ENCODE measurements at regions not wholly inside any gene's neighbourhood (a gene's known extent, or its start where the extent isn't known, plus 50 kb on each side); places are given as distances from the start of the nearest gene placed in this dataset.

GRCh38 chr5:18119156-18119785, 485.0 kb downstream of the TAF11L14 start:
- no peak for DNase-seq

DNA sequence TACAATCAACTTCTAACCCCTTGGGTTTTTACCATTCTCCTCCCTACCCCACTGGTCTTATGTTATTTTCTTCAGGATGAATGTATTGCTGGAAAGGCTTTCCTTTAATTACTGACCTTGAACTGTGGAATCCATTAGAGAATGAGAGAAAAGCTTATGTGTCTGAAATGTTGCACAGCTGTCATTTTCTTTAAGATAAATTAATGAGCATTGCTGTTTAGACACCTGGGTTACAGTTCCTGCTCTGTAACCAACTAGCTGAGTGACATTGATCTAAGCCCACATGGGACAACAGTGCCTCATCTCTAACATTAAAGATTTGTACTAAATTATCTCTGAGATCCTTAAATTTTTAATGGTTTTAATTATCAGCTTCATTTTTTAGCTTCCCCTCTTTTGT, 507.0 kb downstream of the TAF11L14 start:
- DNase-seq = no peak

DNA sequence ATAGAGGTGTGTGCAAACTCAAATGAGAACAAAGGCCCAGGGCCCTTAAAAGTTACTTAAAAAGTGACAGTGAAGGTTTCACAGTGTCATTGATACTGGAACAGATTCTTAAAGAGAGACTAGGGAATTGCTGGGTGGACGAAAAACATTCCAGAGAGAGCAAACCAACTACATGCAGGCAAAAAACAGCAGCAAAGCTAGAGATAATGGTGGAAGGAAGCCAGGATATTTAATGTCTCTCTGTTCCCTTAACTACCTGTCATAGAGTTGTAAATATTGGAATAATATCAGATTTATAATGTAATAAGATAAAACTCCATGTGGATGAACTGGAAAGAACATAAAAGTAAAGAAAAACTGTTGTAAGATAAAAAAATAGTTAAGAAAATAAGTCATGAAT, 508.6 kb downstream of the TAF11L14 start:
- DNase-seq = no peak

DNA sequence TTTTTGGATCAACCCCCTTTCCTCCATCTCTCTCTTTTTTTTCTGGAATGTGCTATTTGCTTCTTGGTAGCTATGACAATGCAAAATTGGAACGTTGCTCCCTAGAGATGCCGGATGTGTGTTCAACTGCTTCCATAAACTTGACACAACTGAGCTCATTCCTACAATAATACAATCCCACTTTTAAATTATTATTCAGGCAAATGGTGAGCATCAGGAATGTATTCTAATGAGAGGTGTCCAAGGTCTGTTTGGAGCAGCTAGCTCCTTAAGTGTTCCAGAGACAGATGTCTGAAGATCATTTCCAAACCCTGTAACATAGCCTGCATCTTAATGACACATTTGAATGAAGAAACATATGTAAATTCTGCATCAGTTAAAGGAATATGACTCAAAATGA, 518.4 kb downstream of the TAF11L14 start:
- no peak for DNase-seq

DNA sequence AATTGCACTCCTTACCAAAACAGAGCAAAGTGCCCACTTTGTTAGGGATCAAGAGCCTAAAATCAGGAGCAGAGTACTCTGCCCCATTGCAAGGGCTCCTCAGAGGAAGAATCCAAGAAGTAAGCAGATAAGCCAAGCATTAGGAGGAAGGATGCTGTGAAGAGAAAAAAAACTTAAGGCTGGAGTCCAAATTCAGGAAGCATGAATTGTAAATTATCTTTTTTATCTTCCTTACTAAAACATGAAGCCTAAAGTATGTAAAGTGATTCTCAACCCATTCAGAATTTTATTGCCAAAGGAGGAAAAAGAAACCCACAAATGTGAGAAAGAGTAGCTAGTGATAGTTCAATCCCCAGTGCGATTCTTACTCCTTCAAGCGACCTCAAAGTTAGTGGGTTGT, 523.9 kb downstream of the TAF11L14 start:
- DNase-seq = no peak

DNA sequence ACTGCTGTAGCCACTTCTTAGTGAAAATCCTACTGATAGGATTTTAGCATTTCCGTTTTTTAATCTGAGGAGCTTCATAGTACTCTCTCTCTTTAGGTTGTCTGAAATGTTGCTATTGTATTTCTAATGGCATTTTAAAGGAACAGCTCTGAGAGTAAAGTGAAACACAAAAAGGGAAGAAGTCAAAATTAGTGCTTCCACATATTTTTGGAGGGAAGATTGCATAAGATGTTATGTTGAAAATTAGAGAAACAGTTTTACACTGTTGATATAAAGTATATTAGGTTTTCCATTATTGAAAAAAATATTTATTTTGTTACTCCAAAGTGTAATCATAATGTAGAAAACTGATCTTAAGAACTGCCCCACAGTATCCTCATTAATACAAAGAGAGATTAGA, 525.1 kb downstream of the TAF11L14 start:
- DNase-seq = no peak

DNA sequence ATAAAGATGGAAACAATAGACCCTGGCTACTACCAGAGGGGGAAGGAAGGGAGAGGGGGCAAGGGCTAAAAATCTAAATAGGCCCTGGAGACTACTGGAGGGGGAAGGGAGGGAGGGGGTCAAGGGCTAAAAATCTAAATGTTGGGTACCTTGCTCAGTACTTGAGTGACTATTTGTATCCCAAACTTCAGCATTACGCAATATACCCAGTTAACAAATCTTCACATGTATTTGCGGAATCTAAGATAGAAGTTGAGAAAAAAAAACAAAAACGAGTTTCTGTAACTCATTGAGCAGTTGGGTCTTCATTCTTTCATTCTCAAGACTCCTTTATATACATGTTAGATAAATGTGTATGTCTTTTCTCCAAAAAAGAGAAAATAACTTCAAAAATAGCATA, 537.4 kb downstream of the TAF11L14 start:
- DNase-seq = no peak

- no peak for DNase-seq
Measured at GRCh38 chr5:18179579-18179978, 545.3 kb downstream of the TAF11L14 start.

GRCh38 chr5:18181575-18181974, 547.3 kb downstream of the TAF11L14 start:
- DNase-seq = no peak

- no peak for DNase-seq
Measured at GRCh38 chr5:18195910-18196309, 561.6 kb downstream of the TAF11L14 start.

DNA sequence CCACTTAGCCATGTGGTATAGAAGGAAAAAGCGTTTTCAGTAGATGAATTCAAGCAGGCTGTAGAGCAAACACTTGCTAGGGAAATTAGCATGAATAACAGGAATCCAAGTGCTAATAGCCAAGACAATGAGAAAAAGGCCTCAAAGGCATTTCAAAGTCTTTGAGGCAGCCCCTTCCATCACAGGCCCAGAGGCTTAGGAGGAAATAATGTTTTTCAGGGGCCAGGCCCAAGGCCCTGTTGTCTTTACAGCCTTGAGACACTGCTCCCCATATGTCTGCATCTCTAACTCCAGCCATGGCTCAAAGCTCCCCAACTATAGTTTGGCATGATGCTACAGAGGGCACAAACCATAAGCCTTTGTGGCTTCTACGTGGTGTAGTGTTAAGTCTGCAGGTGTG, 563.5 kb downstream of the TAF11L14 start:
- no peak for DNase-seq

DNA sequence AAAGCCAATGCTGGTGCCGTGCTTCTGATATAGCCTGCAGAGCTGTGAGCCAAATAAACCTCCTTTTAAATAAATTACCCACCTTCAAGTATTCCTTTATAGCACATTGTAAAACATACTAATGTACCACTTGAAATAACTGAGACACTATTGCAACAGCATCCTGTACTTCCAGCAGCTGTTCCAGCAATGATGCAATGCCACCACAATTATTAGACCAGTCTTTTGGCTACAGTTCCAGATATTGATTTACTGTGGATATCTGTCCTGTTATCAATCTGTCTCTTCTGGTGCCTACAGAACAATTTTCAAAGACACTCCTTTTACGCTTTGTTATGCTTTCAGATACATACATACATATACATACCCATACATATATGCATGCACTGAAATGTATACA, 567.9 kb downstream of the TAF11L14 start:
- no peak for DNase-seq

DNA sequence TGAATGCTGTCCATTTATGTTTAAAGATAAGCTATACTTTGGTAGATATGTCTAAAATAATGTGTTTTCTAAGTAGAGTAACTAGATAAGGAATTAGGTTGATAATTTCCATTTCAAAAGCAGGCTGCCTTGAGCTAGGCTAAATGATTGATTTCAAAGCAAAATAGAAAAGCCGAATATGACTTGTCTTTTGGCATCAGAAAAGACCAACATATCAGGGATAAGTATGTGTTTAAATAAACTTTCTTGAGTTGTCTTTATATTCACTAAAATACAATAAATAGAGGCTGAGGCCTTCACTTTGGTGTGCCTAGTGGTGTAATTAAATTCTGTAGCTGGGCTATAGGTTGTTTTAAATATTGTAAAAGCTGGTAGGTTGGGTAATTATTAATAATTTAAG, 569.0 kb downstream of the TAF11L14 start:
- no peak for DNase-seq

GRCh38 chr5:18213666-18214065, 579.4 kb downstream of the TAF11L14 start:
- DNase-seq = no peak

- DNase-seq = no peak
Measured at GRCh38 chr5:18216016-18216415, 581.8 kb downstream of the TAF11L14 start.

GRCh38 chr5:18216729-18217128, 582.5 kb downstream of the TAF11L14 start:
- no peak for DNase-seq

DNA sequence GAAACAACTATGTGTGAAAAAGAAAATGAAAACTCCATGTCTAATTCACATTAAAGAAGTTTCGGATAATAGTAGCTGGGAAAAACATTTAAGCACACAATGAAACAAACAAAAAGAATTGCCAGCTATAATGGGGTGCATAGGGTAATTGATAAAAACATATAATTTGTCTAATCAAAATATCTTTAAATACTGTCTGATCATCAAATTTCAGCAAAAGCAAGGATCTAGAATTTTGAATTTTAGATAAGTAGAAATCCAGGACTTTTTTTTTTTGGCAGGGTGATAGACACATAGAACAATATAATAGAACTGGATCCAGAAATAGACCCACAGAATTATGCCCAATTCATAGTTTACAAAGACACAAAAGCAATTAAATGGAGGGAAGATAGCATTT, 585.0 kb downstream of the TAF11L14 start:
- no peak for DNase-seq

DNA sequence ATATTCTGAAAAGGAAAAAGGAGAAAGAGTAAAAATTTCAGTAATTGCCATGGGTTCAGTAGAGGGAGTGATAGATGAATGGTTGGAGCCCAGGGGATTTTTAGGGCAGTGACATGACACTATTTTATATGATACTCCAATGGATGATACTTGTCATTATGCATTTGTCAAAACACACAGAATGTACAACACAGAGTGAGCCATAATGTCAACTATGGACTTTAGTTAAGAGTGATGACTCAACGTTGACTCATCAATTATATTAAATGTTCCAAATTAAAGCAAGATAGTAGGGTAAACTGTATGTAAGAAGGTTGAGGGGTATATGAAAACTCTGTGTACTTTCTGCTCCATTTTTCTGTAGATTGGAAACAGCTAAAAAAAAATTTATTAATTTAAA, 586.4 kb downstream of the TAF11L14 start:
- no peak for DNase-seq

- no peak for DNase-seq
Measured at GRCh38 chr5:18236386-18236785, 602.1 kb downstream of the TAF11L14 start.

DNA sequence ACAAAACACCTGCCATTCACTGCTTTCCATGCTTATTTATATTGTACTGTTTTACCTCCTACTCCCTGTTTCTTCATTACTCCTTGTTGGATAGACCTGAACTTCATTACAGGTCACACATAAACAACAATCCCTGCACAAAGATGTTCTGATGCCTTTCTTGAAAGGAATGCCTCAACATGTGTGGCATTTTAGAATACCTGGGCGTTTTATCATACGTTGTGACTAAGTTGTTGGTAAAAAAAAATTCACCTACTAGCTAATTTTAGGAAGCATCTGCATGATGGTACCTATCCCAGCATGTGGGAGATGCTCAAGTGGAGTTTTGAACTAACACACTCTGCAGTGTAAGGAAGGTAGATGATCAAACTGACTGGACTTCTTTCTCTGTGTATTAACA, 604.1 kb downstream of the TAF11L14 start:
- no peak for DNase-seq

- no peak for DNase-seq
Measured at GRCh38 chr5:18240971-18241370, 606.7 kb downstream of the TAF11L14 start.

GRCh38 chr5:18243846-18244245, 609.6 kb downstream of the TAF11L14 start:
- no peak for DNase-seq

DNA sequence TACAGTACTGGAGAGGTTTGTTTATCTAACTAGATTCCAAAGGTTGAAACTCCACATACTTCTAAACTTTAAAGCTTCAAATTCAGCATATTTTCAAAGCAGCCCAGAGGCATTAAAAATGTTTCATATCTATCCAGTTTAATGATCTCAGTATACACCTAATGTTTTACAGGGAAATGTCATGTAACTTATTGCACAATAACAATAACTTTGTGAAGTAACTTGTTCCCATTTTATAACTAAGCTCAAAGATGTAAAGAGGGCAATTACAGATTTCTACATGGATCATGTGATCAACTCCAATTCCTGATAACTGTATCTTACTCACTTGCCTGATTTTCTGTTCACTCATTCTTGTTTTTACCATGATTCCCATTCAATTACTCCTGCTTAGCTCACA, 610.0 kb downstream of the TAF11L14 start:
- no peak for DNase-seq

DNA sequence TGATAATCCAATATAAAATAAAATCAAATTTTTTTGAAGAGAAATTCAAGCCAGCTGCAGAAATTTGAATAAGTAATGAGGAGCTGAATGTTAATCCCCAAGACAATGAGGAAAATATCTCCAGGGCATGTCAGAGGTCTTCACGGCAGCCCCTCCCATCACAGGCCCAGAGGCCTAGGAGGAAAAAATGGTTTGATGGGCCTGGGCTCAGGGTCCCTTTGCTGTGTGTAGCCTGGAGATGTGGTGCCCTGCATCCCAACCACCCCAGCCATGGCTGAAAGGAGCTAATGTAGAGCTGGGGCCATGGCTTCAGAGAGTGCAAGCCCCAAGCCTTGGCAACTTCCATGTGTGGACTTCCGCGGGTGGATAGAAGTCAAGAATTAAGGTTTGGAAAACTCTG, 618.3 kb downstream of the TAF11L14 start:
- DNase-seq = no peak

DNA sequence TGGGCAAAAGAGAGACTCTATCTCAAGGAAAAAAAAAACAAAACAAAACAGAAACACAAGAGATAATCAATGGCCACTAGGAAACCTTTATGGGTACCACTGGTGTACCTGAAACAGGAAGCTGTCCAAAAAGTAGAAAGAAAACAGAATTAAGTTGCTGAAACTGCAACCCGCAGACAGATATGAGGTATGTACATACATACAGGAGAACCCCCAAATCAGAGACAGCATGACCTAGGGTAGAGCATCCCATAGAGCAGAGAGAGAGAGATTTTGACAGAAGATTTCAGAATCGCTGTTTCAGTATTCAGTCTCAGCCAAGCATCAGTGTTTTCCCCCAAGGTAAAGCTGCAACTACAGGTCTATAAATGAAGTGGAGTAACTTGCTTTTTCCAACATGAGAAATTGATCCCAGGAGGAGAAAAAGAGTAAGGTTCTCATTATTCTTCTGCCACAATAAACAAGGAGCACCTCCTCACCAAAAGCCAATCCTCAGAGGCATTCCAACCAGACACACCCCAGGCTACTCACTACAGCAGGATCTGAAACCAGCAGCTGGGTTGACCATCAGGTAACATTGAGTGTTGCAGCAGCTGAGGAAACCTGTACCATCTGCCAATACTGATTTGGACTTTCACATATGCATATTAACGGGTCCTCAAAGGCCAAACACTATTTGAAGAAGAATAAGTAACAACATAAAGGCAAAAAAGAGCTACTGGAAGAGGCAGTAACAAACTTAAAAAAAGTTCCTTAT, 630.0 kb downstream of the TAF11L14 start:
- DNase-seq = no peak

Measured in activated CD8-positive, alpha-beta memory T cell treated with anti-CD3 and anti-CD28 coated beads for 24 hours (primary cell).